GM18907 (cell line): ENCODE measurements at regions not wholly inside any gene's neighbourhood (a gene's known extent, or its start where the extent isn't known, plus 50 kb on each side); places are given as distances from the start of the nearest gene placed in this dataset.
A peak's percentile ranks its signal among the peaks of the same experiment; 100 is the strongest.

Source experiments
- ATAC-seq: cut with Tn5 transposase; IDR thresholded peaks from one replicate; pipeline ENCODE4 v1.9.1; 2021; ENCODE audit warnings: mild to moderate bottlenecking, moderate library complexity; ENCODE audit not compliant: unreplicated experiment

GRCh38 chr1:186620566-186621350, 59.5 kb downstream of the PTGS2 start:
- no peak for ATAC-seq

GRCh38 chr1:186618401-186619170, 61.6 kb downstream of the PTGS2 start:
- ATAC-seq = peak; percentile 100

- peak; percentile 11 for ATAC-seq
These were observed 62.3 kb downstream of the PTGS2 start for GRCh38 chr1:186617926-186618325.

- no peak for ATAC-seq
These were observed 63.7 kb downstream of the PTGS2 start for GRCh38 chr1:186616511-186616910.

- ATAC-seq = no peak
These were observed 64.9 kb downstream of the PTGS2 start for GRCh38 chr1:186615332-186615731.

- no peak for ATAC-seq
These were observed 69.1 kb downstream of the PTGS2 start for GRCh38 chr1:186611156-186611555.

- no peak for ATAC-seq
These were observed 71.0 kb downstream of the PTGS2 start for GRCh38 chr1:186609183-186609582.

GRCh38 chr1:186605762-186606350, 74.4 kb downstream of the PTGS2 start:
- ATAC-seq = peak; percentile 84

- ATAC-seq = peak; percentile 76
These were observed 84.3 kb downstream of the PTGS2 start for GRCh38 chr1:186595969-186596368.

GRCh38 chr1:186578325-186579016, 101.8 kb downstream of the PTGS2 start:
- ATAC-seq = no peak

- no peak for ATAC-seq
These were observed 102.6 kb downstream of the PTGS2 start for GRCh38 chr1:186577633-186578032.

- ATAC-seq = no peak
These were observed 103.0 kb downstream of the PTGS2 start for GRCh38 chr1:186577216-186577615.

- no peak for ATAC-seq
These were observed 104.9 kb downstream of the PTGS2 start for GRCh38 chr1:186575348-186575747.

- ATAC-seq = no peak
These were observed 105.3 kb downstream of the PTGS2 start for GRCh38 chr1:186574926-186575325.

- ATAC-seq = no peak
These were observed 107.7 kb downstream of the PTGS2 start for GRCh38 chr1:186572509-186572908.

- no peak for ATAC-seq
These were observed 108.5 kb downstream of the PTGS2 start for GRCh38 chr1:186571771-186572170.

GRCh38 chr1:186569856-186570255, 108.9 kb upstream of the PDC start:
- no peak for ATAC-seq

- no peak for ATAC-seq
These were observed 107.3 kb upstream of the PDC start for GRCh38 chr1:186568221-186568620.

GRCh38 chr1:186566140-186566855, 105.4 kb upstream of the PDC start:
- no peak for ATAC-seq

- no peak for ATAC-seq
These were observed 103.7 kb upstream of the PDC start for GRCh38 chr1:186564582-186564981.
